Heart right ventricle (tissue), 16 donors: ENCODE measurements at regions not wholly inside any gene's neighbourhood (a gene's known extent, or its start where the extent isn't known, plus 50 kb on each side); places are given as distances from the start of the nearest gene placed in this dataset.
A peak's percentile ranks its signal among the peaks of the same experiment; 100 is the strongest.

Experiments used
- ATAC-seq, 8 donors: fragments of 200-7000 bp; cut with Tn5 transposase; one replicate each; pipeline ENCODE4 v1.9.1; 2020; ENCODE audit warnings: mild to moderate bottlenecking in 8 of 8, moderate library complexity in 8 of 8, moderate number of reproducible peaks in 1 of 8
- DNase-seq, 2 donors: peaks; one replicate each; pipeline ENCODE4 v3.0.0-alpha.2; 2020
- H3K27ac ChIP-seq, 10 donors: fragments of 200-600 bp; sonication (generic) in 2 of 10; one replicate each; pipeline versions ENCODE4 v1.5.0 to v1.8.0; 2020 to 2022; ENCODE audit warnings: mild to moderate bottlenecking in 3 of 10
- H3K27me3 ChIP-seq, 7 donors: fragments of 200-600 bp; one replicate each; pipeline ENCODE4 v1.8.0; 2021 to 2022; ENCODE audit warnings: mild to moderate bottlenecking in 2 of 7
- H3K36me3 ChIP-seq, 9 donors: fragments of 200-600 bp; sonication (generic) in 1 of 9; one replicate each; pipeline versions ENCODE4 v1.5.0 to v1.8.0; 2020 to 2022; ENCODE audit warnings: mild to moderate bottlenecking in 2 of 9
- H3K4me1 ChIP-seq, 9 donors: fragments of 200-600 bp; sonication (generic) in 1 of 9; one replicate each; pipeline versions ENCODE4 v1.5.0 to v1.8.0; 2020 to 2022; ENCODE audit warnings: mild to moderate bottlenecking in 4 of 9
- H3K4me3 ChIP-seq, 10 donors: fragments of 200-600 bp; sonication (generic) in 2 of 10; one replicate each; pipeline versions ENCODE4 v1.5.0 to v1.8.0; 2020 to 2022; ENCODE audit warnings: mild to moderate bottlenecking in 7 of 10, moderate library complexity in 2 of 10
- H3K9me3 ChIP-seq, 11 donors: fragments of 200-600 bp in 10 of 11; sonication (generic) in 2 of 11; one replicate each; pipeline versions ENCODE4 v1.5.0 to v1.8.0; 2013 to 2022; ENCODE audit warnings: mild to moderate bottlenecking in 2 of 11, control low read depth in 1 of 11, moderate library complexity in 1 of 11
- CTCF ChIP-seq, 9 donors: fragments of 200-600 bp; sonication (generic) in 2 of 9; IDR thresholded peaks; one replicate each; pipeline versions ENCODE4 v1.5.0 to v1.8.0; 2021 to 2022; ENCODE audit warnings: antibody characterized with exemption in 9 of 9, mild to moderate bottlenecking in 5 of 9, moderate library complexity in 1 of 9
- WGBS, 2 donors: extraction: QIAGEN DNeasy Blood & Tissue Kit; methylation state at CpG; one replicate each; pipeline ENCODE4 v1.1.7; 2013; ENCODE audit warnings: inconsistent platforms in 1 of 2; 5-methylcytosine and 5-hydroxymethylcytosine counted together
- intact Hi-C, 10 donors: fragments of 100-400 bp; cut with DNase I; formaldehyde crosslinking; loops; one replicate each; pipeline versions ENCODE4 v1.11.1 to v1.14.2; 2022
- donor health status: Arrhythmogenic right ventricular cardiomyopathy.
- donor health status: ischemic (EF 13 %, LVEDD 7.1; RV severe dilation, severe dysfunction).
- donor health status: healthy with polysubstance abuse.
- donor health status: DM: no; HTN: yes; CAD: no.
- donor health status: DM: no; HTN: no; CAD: no.
- donor health status: ischemic (EF 25% LVEDD 6.9; RV normal size, moderate dysfunction).
- donor health status: ischemic (EF 25% LVEDD 5.7; RV mildly dilated, moderate dysfunction).
- donor health status: healthy.
- donor health status: DM: yes; HTN: yes; CAD: no.
- donor health status: Ischemic cardiomyopathy.
- donor health status: ischemic (EF 35%, LVEDD 5.7; RV mildly dilated, moderate dysfunction).
- donor health status: nonischemic (EF 11% LVEDD 7.7; RV severe dilation, severe dysfunction).
- donor health status: DM: yes; HTN: yes; CAD: no.
- donor health status: PGD.
- donor health status: ischemic (EF 29% LVEDD 5.4; RV normal size, mild dysfunction).
- donor health status: nonischemic (EF 23%, LVEDD 6.1; RV moderate dilation, normal function).

GRCh38 chr4:101660607-101661006 lies 129.9 kb upstream of the BANK1 start:
- no peaks in the 10 kb centered on the region for H3K4me1 ChIP-seq
- no peaks in the 10 kb centered on the region for H3K27me3 ChIP-seq
- no peak for TF ChIP-seq CTCF (IDR thresholded peaks at IDR 0.05)
- no peaks in the 10 kb centered on the region for H3K36me3 ChIP-seq
- no peak overlapping the region for H3K4me3 ChIP-seq
- ATAC-seq (no peak), DNase-seq (no peak)
- no peak overlapping the region for H3K27ac ChIP-seq
- no peaks in the 10 kb centered on the region for H3K9me3 ChIP-seq
- WGBS, 2 donors, result 0 to 54% methylated on average over 1 of the region's 1 CpG
- intact Hi-C loops, result no loop called here

- TF ChIP-seq CTCF (IDR thresholded peaks at IDR 0.05), result no peak
- WGBS, 2 donors, result 88 to 91% methylated on average over 1 of the region's 1 CpG
- Histone ChIP-seq H3K4me1 (peaks cover 0 to 16% (median 0%) of the 10 kb centered on the region in 9 donors), H3K27me3 (no peaks in the 10 kb centered on the region), H3K4me3 (no peak overlapping the region), H3K9me3 (no peaks in the 10 kb centered on the region), H3K36me3 (no peaks in the 10 kb centered on the region), H3K27ac (no peak overlapping the region)
- DNase-seq (no peak), ATAC-seq (no peak)
- intact Hi-C loops, result loop anchor here in 2 of 10 donors (10.0 kb wide), 1 partner anchor 481 kb away; no protein-coding TSS in a partner anchor
Measured at GRCh38 chr4:101655857-101656256, 134.7 kb upstream of the BANK1 start.

GRCh38 chr4:101655005-101655404 lies 135.5 kb upstream of the BANK1 start:
- Histone ChIP-seq H3K9me3 (no peaks in the 10 kb centered on the region), H3K36me3 (no peaks in the 10 kb centered on the region), H3K27ac (no peak overlapping the region), H3K4me1 (peaks cover 0 to 23% (median 5%) of the 10 kb centered on the region in 9 donors), H3K4me3 (no peak overlapping the region), H3K27me3 (no peaks in the 10 kb centered on the region)
- no peak for TF ChIP-seq CTCF (IDR thresholded peaks at IDR 0.05)
- intact Hi-C loops, result loop anchor here in 2 of 10 donors (10.0 kb wide), 1 partner anchor 480 kb away; no protein-coding TSS in a partner anchor
- 68 to 71% methylated on average over 2 of the region's 2 CpGs for WGBS, 2 donors
- ATAC-seq (peak in 1 of 8 donors; percentile 38), DNase-seq (no peak)

GRCh38 chr4:101651778-101652177 lies 138.8 kb upstream of the BANK1 start:
- 52 to 56% methylated on average over 3 of the region's 3 CpGs for WGBS, 2 donors
- H3K9me3 ChIP-seq, result no peaks in the 10 kb centered on the region
- ATAC-seq (peak; percentile 91 to 99 (median 98)), DNase-seq (peak; percentile 15 to 70)
- no peak overlapping the region for H3K4me3 ChIP-seq
- peak overlapping the region in 7 of 10 donors; percentile 61 to 85 (median 75) for H3K27ac ChIP-seq
- peaks cover 0 to 29% (median 8%) of the 10 kb centered on the region in 9 donors for H3K4me1 ChIP-seq
- intact Hi-C loops, result loop anchor here in 2 of 10 donors (10.0 kb wide), 1 partner anchor 477 kb away; no protein-coding TSS in a partner anchor
- H3K36me3 ChIP-seq, result no peaks in the 10 kb centered on the region
- no peak for TF ChIP-seq CTCF (IDR thresholded peaks at IDR 0.05)
- no peaks in the 10 kb centered on the region for H3K27me3 ChIP-seq
